Endodermal cell (in vitro differentiated cells): ENCODE measurements at regions not wholly inside any gene's neighbourhood (a gene's known extent, or its start where the extent isn't known, plus 50 kb on each side); places are given as distances from the start of the nearest gene placed in this dataset.

ENCODE experiments used
- DNase-seq: peaks from one replicate; pipeline ENCODE4 v3.0.0-alpha.2; 2017
- H3K27ac ChIP-seq: 2 replicates; pipeline ENCODE4 v1.5.1; 2013; ENCODE audit warnings: mild to moderate bottlenecking, low read depth, low read length, moderate library complexity
- H3K27me3 ChIP-seq: 2 replicates; pipeline ENCODE4 v1.6.1; 2013; ENCODE audit warnings: mild to moderate bottlenecking, low read length, moderate library complexity; ENCODE audit not compliant: insufficient read depth, control insufficient read depth, poor library complexity, severe bottlenecking
- H3K36me3 ChIP-seq: 2 replicates; pipeline ENCODE4 v1.7.0; 2013; ENCODE audit warnings: mild to moderate bottlenecking, low read length, moderate library complexity; ENCODE audit not compliant: control insufficient read depth, insufficient read depth
- H3K4me1 ChIP-seq: one replicate; pipeline ENCODE4 v1.7.0; 2013; ENCODE audit warnings: low read length; ENCODE audit not compliant: control insufficient read depth, insufficient read depth
- H3K4me3 ChIP-seq: 2 replicates; pipeline ENCODE4 v1.5.1; 2013; ENCODE audit warnings: mild to moderate bottlenecking, low read length, moderate library complexity
- H3K9ac ChIP-seq: 2 replicates; pipeline ENCODE4 v1.6.1; 2013; ENCODE audit warnings: mild to moderate bottlenecking, low read length, moderate library complexity; ENCODE audit not compliant: poor library complexity, severe bottlenecking; ENCODE audit errors: extremely low read depth
- H3K9me3 ChIP-seq: 2 replicates; pipeline ENCODE4 v1.6.1; 2013; ENCODE audit warnings: mild to moderate bottlenecking, low read length, moderate library complexity; ENCODE audit not compliant: control insufficient read depth
- H3K27ac Mint-ChIP-seq: 2 replicates; pipeline ENCODE4 v1.8.0; 2020; ENCODE audit warnings: mixed read lengths
- H3K27me3 Mint-ChIP-seq: 2 replicates; pipeline ENCODE4 v1.8.0; 2021; ENCODE audit warnings: mild to moderate bottlenecking, mixed read lengths; ENCODE audit not compliant: insufficient read depth
- H3K36me3 Mint-ChIP-seq: 2 replicates; pipeline ENCODE4 v1.8.0; 2020; ENCODE audit warnings: low read depth, mixed read lengths
- H3K4me1 Mint-ChIP-seq: 2 replicates; pipeline ENCODE4 v1.8.0; 2020; ENCODE audit warnings: mixed read lengths
- H3K4me3 Mint-ChIP-seq: 2 replicates; pipeline ENCODE4 v1.8.0; 2020; ENCODE audit warnings: mild to moderate bottlenecking, moderate library complexity, mixed read lengths
- H3K9me3 Mint-ChIP-seq: 2 replicates; pipeline ENCODE4 v1.8.0; 2020; ENCODE audit warnings: mild to moderate bottlenecking, mixed read lengths
- WGBS, 2 experiments: methylation state at CpG; one replicate each; pipeline versions ENCODE4 v1.1.5 to v1.1.7; 2013; ENCODE audit warnings: missing lambda C conversion rate in 2 of 2, mixed read lengths in 1 of 2; ENCODE audit not compliant: insufficient coverage in 1 of 2, insufficient read length in 1 of 2; 5-methylcytosine and 5-hydroxymethylcytosine counted together
- TF ChIP-seq, protein P1 (sequence below): fragments of 200-600 bp; sonication (generic); conservative IDR thresholded peaks from 2 replicates; pipeline ENCODE4 v1.5.0; 2021; ENCODE audit warnings: antibody characterized with exemption, mild to moderate bottlenecking

- 27 to 72% methylated on average over 2 to 3 of the region's 3 CpGs for WGBS, 2 experiments
- H3K27me3 Mint-ChIP-seq = no peaks in the 10 kb centered on the region
- DNase-seq = peak; percentile 55
- peaks cover 41% of the 10 kb centered on the region for H3K4me1 Mint-ChIP-seq
- H3K4me3 Mint-ChIP-seq = no peak overlapping the region
- Histone ChIP-seq H3K36me3 (no peaks in the 10 kb centered on the region), H3K9me3 (no peaks in the 10 kb centered on the region), H3K27ac (no peak overlapping the region), H3K4me1 (peaks cover 13% of the 10 kb centered on the region), H3K9ac (no peak overlapping the region), H3K27me3 (no peaks in the 10 kb centered on the region), H3K4me3 (no peak overlapping the region)
- peak overlapping the region; percentile 45 for H3K27ac Mint-ChIP-seq
- no peaks in the 10 kb centered on the region for H3K36me3 Mint-ChIP-seq
- TF ChIP-seq, protein P1, sequence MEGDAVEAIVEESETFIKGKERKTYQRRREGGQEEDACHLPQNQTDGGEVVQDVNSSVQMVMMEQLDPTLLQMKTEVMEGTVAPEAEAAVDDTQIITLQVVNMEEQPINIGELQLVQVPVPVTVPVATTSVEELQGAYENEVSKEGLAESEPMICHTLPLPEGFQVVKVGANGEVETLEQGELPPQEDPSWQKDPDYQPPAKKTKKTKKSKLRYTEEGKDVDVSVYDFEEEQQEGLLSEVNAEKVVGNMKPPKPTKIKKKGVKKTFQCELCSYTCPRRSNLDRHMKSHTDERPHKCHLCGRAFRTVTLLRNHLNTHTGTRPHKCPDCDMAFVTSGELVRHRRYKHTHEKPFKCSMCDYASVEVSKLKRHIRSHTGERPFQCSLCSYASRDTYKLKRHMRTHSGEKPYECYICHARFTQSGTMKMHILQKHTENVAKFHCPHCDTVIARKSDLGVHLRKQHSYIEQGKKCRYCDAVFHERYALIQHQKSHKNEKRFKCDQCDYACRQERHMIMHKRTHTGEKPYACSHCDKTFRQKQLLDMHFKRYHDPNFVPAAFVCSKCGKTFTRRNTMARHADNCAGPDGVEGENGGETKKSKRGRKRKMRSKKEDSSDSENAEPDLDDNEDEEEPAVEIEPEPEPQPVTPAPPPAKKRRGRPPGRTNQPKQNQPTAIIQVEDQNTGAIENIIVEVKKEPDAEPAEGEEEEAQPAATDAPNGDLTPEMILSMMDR = no peak
- H3K9me3 Mint-ChIP-seq = no peaks in the 10 kb centered on the region
Observed at GRCh38 chr7:19439517-19439916, 269.3 kb downstream of the POLR1F start.

GRCh38 chr7:19437446-19437845, 271.4 kb downstream of the POLR1F start:
- Mint-ChIP-seq H3K9me3 (peaks cover 2% of the 10 kb centered on the region), H3K36me3 (no peaks in the 10 kb centered on the region), H3K4me1 (peaks cover 36% of the 10 kb centered on the region), H3K27ac (no peak overlapping the region), H3K27me3 (peaks cover 2% of the 10 kb centered on the region), H3K4me3 (no peak overlapping the region)
- Histone ChIP-seq H3K36me3 (no peaks in the 10 kb centered on the region), H3K4me1 (peaks cover 11% of the 10 kb centered on the region), H3K9ac (no peak overlapping the region), H3K9me3 (no peaks in the 10 kb centered on the region), H3K4me3 (no peak overlapping the region), H3K27me3 (no peaks in the 10 kb centered on the region), H3K27ac (no peak overlapping the region)
- TF ChIP-seq, protein P1 = no peak
- 90 to 91% methylated on average over 1 of the region's 1 CpG for WGBS, 2 experiments
- no peak for DNase-seq

- Histone ChIP-seq H3K4me1 (no peaks in the 10 kb centered on the region), H3K27ac (no peak overlapping the region), H3K36me3 (no peaks in the 10 kb centered on the region), H3K9ac (no peak overlapping the region), H3K9me3 (no peaks in the 10 kb centered on the region), H3K27me3 (no peaks in the 10 kb centered on the region), H3K4me3 (no peak overlapping the region)
- no peaks in the 10 kb centered on the region for H3K27me3 Mint-ChIP-seq
- H3K9me3 Mint-ChIP-seq = peaks cover 3% of the 10 kb centered on the region
- peak overlapping the region; percentile 66 for H3K27ac Mint-ChIP-seq
- TF ChIP-seq, protein P1 = no peak
- peaks cover 10% of the 10 kb centered on the region for H3K4me1 Mint-ChIP-seq
- no peak overlapping the region for H3K4me3 Mint-ChIP-seq
- DNase-seq = no peak
- WGBS, 2 experiments = 73 to 87% methylated on average over 2 to 3 of the region's 3 CpGs
- no peaks in the 10 kb centered on the region for H3K36me3 Mint-ChIP-seq
Observed at GRCh38 chr7:19427944-19428343, 280.9 kb downstream of the POLR1F start.
